ENCODE measurements at regions not wholly inside any gene's neighbourhood (a gene's known extent, or its start where the extent isn't known, plus 50 kb on each side); places are given as distances from the start of the nearest gene placed in this dataset.

DNA sequence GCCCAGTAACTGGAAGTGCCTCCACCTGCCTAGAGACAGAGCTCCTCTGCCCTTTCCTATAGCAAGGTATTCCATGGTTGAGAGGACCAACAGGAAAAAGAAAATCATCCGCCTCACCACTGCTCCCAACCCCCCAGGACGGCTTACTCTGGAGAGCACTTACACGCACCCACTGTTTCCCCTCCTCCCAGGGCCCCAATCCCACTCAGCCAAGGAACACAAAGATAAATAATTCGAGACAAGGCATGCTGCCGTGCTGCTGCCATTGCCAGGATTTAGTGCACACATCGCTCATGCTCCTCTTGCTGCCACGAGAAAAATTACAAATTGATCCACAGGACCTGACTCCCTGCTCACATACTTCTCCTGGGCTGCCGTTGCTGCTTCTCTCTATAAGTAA is 516.6 kb downstream of the BUD13 start:
- DNase-seq (ENCODE audit: low spot score): no peak

DNA sequence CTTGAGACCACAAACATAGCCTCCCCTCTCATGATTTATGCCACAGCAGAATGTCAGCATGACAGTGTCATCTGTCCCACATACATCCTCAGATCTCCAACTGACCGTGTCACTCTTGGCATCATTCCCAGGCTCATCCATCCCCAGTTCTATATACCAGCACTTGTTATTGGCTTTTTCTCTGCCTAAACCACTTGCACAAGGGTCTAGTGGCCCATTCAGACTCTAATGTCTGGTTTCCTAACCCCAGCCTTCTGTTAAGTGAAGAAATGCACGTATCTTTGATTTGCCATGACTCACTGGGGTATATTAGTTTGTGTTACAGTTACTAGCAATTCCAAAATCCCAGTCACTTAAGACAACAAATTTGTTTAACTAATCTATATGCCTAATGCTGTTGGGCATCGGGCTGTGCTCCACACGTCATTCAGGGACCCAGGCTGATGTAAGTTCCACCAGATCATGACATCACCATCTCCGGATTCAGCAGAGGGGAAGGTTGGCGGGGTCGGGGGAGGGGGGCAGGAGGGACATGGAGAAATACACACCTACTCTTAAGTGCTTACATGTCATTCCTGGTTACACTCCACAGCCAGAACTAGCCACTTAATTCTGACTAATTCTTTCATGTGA is 517.4 kb downstream of the BUD13 start:
- DNase-seq (ENCODE audit: low spot score): no peak

GRCh38 chr11:116250155-116250554 is 522.6 kb downstream of the BUD13 start:
- no peak for DNase-seq (ENCODE audit: low spot score)

DNA sequence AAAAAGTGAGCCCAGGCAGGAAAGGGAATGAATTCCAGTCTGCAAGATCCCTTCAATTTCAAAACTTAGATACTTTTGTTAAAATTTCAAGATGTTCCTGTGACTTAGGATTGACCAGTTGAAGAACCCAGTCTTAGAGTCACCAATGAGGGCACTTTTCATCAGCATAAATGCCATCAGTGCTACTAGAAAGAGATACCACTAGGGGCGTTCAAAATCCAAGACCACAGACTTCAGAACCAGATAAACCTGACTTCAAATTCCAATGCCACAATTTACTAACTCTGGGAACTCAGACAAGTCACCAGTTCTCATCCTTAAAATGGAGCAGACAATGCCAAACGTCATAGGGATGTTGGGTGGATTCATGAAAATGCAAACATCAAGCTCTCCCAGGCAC is 523.2 kb downstream of the BUD13 start:
- no peak for DNase-seq (ENCODE audit: low spot score)

DNA sequence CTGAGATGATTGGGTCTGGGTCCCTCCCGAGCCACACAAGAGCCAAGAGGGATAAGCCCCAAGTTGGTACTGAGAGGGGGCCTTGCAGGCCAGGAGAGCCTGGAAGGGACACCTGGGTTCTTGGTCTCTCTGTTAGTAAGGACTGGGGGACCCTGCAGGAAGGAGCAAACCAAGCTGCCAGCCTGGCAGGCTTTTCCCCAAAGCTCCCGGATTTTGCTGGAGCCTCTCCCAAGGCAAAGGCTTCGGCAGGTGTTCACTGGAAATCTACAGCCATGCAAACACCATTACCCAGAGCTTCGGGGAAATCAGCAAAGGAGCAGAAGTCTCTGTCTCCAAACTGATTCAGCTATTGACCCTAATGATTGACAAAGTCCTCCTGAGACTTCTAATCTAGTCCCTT is 527.9 kb downstream of the BUD13 start:
- no peak for DNase-seq (ENCODE audit: low spot score)

DNA sequence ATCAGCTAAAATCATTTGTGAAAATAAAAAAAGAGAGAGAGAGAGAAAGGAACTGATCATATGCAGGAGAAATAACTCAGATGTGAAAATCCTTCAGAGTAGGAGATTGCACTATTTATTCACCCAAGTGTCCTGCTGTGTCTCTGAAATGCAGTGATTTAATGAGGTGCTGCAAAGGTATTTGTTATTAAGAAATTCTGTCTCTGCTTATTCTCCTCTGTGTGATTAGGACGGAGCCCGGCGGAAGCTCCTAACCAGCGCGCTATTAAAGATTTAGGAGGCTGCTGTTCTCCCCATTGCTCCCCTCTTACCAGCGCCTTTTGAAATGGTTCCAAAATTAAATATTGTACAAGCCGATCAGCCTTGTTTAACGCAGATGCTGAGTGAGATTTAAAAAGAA is 528.3 kb downstream of the BUD13 start:
- no peak for DNase-seq (ENCODE audit: low spot score)

DNA sequence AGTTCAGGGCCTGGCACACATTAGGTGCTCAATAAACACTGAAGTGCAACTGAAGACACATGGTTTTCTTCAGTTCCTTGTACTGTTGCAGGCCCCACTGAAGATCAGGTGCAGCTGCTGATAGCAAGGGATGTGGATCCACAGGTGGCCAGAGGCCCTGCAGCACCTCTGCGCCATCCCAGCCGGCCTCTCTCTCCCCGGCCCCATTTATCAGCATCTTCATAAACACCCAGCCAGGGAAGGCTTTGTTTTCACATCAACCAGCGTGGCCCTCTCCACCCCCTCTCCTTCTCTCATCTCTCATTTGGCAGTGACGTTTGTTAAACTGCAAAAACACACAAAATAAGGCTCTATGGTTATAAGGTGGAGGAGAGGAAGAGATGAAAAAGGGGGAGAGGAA is 528.8 kb downstream of the BUD13 start:
- no peak for DNase-seq (ENCODE audit: low spot score)

GRCh38 chr11:116242006-116242405 is 530.8 kb downstream of the BUD13 start:
- DNase-seq (ENCODE audit: low spot score): no peak

- peak; percentile 8 for DNase-seq (ENCODE audit: low spot score)
Observed at GRCh38 chr11:116240710-116241109, 532.1 kb downstream of the BUD13 start.

- no peak for DNase-seq (ENCODE audit: low spot score)
Observed at GRCh38 chr11:116239247-116239646, 533.5 kb downstream of the BUD13 start.

DNA sequence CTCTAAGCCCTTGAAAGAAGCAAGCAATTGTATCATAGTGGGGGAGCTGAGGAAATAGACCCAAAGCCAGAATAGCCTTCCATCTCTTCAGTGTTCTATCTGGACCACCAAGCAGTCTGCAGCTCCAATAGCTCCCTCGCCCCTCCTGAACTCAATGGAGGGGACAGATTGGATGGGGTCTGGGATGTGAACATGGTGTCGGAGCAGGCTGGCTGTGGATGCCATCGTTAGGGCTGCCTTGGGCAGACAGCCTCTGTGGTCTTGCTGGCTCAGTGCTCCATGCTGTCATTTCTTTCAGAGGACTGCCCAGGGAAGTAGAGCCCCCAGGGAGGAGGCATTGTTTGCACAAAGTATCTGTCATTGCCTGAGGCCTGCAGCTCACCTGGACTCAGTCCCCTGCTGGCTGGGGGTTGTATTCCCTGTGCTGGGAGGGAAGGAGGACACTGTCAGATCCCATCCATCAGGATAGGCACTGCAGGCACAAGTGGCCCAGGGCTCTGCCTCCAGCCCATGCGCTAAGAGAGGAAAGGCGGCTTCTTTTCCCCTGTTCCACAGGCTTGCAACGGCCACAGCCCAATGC is 537.7 kb downstream of the BUD13 start:
- no peak for DNase-seq (ENCODE audit: low spot score)

DNA sequence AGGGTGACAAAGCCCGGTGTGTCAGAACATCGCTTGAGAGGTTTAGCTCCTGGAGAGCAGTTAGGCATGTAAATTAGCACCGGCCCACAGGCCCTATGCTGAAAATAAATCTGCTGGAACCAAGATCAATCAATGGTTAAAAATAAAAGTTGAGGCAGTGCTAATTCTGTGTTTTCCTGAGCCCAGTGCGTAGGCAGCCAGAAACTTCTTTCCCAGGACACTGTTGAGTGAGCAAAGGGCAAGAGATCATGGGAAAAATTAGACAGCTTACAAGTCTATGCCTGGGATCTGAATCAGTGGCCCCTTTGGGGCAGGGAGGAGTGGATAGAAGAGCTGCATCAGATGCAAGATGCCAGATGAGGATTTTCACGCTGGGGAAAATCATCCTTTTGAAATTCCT is 539.2 kb downstream of the BUD13 start:
- DNase-seq (ENCODE audit: low spot score): no peak

DNA sequence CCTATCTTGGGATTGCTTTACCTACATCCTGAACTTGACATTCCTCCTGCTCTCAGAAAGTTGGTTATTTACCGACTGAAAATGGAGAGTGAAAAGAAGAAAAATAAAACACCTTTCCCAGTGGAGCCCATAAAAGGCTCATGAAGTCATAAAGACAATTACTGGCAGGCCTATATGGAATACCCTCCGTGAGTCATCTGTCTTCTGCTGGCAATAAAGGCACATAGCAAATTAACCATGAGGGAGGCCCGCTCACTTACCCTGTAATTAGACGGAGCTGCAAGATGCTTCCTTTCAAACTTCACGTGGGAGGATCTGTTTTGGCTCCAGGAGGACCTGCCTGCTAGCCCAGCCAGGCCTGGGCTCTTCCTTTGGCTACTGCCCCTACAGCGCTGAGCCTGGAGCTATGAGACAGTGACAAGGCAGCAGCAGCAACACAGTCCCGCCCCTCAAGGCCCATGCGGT is 540.4 kb downstream of the BUD13 start:
- DNase-seq (ENCODE audit: low spot score): no peak

GRCh38 chr11:116231543-116231942 is 541.2 kb downstream of the BUD13 start:
- DNase-seq (ENCODE audit: low spot score): no peak

DNA sequence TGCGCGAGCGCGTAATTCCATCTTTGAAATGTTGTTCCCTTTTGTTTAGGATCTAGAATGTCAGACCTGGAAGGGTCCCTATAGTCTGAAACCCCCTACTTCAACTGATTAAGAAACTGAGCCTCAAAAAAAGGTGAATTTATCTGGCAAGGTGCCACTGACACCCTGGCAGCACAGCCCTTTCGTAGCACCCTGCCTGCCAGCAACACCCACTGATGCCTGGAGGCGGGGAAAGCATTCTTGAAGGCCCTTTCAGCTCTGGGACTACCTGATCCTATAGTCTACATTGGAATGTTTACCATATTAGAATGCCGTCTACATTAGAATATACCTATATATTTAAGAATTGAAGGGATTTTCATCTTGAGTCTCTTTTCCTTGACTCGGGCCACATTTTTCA is 542.3 kb downstream of the BUD13 start:
- DNase-seq (ENCODE audit: low spot score): no peak

DNA sequence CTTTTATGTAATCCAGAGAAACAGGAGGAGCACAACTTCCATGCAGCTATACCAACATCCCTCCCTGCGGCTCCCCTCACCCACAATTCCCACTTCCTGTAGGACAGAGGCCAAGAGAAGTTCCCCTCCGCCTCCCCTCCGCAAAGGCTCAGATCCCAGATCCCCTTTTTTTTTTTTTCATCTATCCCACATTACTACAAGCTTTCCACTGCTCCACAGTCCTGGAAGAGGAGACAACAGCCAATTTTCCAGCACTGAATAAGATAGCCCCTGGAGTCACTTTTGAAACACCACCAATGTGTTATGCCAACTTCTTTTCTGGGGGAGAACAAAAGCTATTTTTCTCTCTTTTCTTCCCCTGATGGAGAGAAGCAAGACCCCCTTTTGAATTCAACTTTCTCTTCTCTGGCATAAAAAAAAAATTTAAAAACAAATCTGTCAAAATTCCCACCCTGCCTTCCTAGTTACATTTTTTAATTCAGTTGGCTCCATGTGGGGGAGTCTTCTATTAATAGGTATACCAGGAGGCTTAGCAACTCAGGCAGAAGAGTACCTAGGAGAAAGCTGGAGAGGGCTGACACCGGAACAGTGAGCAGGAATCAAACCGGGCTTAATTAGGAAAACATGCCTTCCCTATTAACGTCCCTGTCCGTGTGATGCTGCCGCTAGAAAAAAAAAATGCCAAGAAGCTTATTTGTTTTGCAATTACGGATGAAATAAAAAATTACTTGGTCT is 543.4 kb downstream of the BUD13 start:
- no peak for DNase-seq (ENCODE audit: low spot score)

GRCh38 chr11:116226731-116227130 is 546.1 kb downstream of the BUD13 start:
- no peak for DNase-seq (ENCODE audit: low spot score)

DNA sequence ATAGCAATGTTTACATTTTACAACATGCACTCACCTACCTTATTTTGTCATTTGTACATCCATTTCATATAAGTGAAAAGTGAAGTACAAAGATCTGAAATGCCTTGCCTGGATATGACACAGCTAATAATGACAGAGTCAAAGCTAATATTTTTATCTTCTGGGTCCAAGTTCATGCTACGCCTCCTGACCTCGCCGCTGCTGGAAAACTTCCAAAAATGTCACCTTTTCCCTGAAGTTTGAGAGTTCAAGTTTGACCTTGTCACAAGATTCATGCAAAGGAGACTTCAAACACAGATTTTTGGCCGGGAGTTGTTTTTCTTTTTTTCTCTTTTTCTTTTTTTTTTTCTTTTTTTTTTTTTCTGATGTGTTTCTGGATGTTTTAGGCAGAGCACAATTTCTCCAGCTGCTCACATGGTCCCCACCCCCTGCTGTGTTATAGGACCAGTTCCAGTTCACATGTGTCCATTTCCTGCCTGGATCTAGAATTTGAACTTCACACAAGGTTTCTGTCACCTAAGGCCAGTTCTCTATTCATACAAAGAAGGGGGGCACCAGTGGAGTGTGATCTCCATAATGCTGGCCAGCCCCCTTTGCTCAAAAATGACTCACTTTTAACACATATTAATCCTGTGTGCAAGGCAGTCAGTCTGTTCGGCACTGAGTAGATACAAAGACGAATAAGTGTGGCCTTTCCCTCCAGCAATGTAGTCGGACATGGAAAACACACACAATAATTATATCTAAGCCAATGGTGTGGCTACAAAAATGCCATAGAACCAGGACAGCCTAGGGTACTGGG is 546.8 kb downstream of the BUD13 start:
- DNase-seq (ENCODE audit: low spot score): no peak

GRCh38 chr11:116225236-116225635 is 547.6 kb downstream of the BUD13 start:
- DNase-seq (ENCODE audit: low spot score): no peak

DNA sequence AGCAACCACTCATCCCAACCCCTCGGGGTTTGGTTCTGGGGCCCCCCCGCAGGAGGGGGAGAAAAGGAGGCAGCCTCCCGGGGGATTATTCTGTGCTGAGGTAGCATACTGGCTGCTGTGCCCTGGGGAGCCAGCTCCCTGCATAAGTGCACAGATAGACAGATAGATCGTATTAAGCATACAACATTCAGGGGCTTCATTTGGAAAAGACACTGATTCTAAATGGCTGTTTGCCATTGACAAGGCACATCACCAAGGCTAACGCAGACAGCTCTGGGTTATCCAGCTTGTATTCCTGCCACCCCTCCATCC is 547.9 kb downstream of the BUD13 start:
- DNase-seq (ENCODE audit: low spot score): no peak

GRCh38 chr11:116224154-116224888 is 548.5 kb downstream of the BUD13 start:
- peak; percentile 34 for DNase-seq (ENCODE audit: low spot score)

DNA sequence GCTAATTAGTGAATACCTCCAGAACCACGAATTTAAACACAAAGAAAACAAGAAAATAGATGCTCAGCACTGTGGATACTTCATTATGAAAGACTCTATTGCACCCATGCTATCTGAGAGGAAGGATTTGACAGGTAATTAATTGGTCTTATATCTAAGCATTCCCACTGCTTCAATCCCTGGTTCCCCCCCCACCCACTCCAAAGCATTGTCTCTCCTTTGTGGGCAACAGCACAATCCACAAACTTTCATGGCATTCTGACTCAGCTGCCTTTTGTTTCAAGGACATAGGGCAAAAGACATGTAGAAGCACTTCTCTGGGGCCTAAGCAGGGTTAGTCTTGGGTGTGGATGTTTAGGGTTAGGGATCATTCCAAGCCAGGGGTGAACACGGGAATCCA is 551.4 kb downstream of the BUD13 start:
- DNase-seq (ENCODE audit: low spot score): no peak
